ENCODE measurements at regions not wholly inside any gene's neighbourhood (a gene's known extent, or its start where the extent isn't known, plus 50 kb on each side); places are given as distances from the start of the nearest gene placed in this dataset.
"Not testable (repeated sequence)": the region's sequence is repeated elsewhere in the genome, so short reads cannot be mapped to it uniquely, and the experiment has no call there.

DNA sequence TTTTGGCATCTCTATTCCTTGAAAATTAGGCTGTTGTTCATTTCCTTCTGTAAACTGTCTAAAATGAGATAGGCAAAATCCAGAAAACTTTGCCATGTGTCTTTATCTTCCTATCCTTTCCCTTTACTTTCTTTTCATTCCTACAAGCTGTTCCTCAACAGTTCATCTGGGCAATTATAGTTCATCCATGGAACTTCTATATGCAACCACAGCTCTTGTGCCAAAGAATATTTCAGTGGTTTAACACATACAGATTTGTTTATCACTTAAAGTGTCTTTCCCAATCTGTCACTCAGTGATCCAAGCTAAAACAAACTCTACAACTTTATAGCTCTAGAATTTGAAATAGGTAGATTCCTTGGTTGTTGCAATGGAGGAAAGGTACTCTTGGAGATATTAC, 230.3 kb upstream of the EPHA6 start:
- H3K4me3 ChIP-seq (ENCODE audit: low read depth, low read length), result no peak overlapping the region
- CTCF ChIA-PET, result no interaction called here
- TF ChIP-seq, protein P1, sequence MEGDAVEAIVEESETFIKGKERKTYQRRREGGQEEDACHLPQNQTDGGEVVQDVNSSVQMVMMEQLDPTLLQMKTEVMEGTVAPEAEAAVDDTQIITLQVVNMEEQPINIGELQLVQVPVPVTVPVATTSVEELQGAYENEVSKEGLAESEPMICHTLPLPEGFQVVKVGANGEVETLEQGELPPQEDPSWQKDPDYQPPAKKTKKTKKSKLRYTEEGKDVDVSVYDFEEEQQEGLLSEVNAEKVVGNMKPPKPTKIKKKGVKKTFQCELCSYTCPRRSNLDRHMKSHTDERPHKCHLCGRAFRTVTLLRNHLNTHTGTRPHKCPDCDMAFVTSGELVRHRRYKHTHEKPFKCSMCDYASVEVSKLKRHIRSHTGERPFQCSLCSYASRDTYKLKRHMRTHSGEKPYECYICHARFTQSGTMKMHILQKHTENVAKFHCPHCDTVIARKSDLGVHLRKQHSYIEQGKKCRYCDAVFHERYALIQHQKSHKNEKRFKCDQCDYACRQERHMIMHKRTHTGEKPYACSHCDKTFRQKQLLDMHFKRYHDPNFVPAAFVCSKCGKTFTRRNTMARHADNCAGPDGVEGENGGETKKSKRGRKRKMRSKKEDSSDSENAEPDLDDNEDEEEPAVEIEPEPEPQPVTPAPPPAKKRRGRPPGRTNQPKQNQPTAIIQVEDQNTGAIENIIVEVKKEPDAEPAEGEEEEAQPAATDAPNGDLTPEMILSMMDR (IDR thresholded peaks at IDR 0.05; ENCODE audit: insufficient read depth, low read length, missing control alignments), result no peak
- no peak for DNase-seq (ENCODE audit: low read depth, low spot score)
- POLR2A ChIA-PET, result no interaction called here

DNA sequence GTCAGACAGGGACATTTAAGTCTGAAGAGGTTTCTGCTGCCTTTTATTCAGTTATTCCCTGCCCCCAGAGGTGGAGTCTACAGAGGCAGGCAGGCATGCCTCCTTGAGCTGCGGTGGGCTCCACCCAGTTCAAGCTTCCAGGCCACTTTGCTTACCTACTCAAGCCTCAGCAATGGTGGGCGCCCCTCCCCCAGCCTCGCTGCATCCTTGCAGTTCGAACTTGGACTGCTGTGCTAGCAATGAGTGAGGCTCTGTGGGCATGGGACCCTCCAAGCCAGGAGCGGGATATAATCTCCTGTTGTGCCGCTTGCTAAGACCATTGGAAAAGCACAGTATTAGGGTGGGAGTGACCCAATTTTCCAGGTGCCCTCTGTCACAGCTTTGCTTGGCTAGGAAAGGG, 207.5 kb upstream of the EPHA6 start:
- CTCF ChIA-PET, result not testable (repeated sequence)

DNA sequence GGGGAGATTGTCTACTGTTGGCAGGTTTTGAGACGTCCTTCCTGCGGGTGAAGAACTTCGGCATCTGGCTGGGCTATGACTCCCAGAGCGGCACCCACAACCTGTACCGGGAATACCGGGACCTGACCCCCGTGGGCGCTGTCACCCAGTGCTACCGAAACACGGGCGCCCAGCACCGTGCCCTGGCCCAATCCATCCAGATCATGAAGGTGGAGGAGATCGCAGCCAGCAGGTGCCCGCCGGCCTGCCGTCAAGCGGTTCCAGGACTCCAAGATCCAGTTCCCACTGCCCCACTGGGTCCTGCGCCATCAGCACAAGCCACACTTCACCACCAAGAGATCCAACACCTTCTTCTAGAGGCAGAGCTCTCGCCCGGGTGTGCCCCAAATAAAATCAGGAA, 194.9 kb upstream of the EPHA6 start:
- POLR2A ChIA-PET, result no interaction called here
- DNase-seq (ENCODE audit: low read depth, low spot score), result no peak
- TF ChIP-seq, protein P1 (IDR thresholded peaks at IDR 0.05; ENCODE audit: insufficient read depth, low read length, missing control alignments), result no peak
- no peak overlapping the region for H3K4me3 ChIP-seq (ENCODE audit: low read depth, low read length)
- CTCF ChIA-PET, result no interaction called here

More for the DNA sequence above, 207.5 kb upstream of the EPHA6 start:
- DNase-seq (ENCODE audit: low read depth, low spot score); POLR2A ChIA-PET; H3K4me3 ChIP-seq (ENCODE audit: low read depth, low read length): not testable (repeated sequence)

DNA sequence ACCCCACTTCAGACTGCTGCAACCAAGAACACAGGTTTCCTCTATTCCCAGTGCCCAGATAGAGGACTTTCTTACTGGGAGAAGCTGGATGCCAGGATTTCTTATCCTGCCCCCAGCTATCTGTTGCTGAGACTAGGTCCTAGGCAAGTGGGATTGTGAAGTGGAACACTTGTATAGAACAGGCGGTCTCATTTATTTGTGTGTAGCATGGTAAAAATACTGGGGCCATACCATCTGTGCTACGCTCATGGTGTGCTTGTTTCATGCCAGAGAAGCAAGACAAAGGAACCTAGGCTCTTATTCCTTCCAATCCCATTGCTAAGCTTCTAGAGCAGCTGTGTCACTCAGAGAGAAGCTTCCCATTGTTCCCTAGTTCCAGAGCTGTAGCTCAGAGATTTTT, 191.5 kb upstream of the EPHA6 start:
- DNase-seq (ENCODE audit: low read depth, low spot score), result no peak
- POLR2A ChIA-PET, result no interaction called here
- CTCF ChIA-PET, result no interaction called here
- H3K4me3 ChIP-seq (ENCODE audit: low read depth, low read length), result no peak overlapping the region
- TF ChIP-seq, protein P1 (IDR thresholded peaks at IDR 0.05; ENCODE audit: insufficient read depth, low read length, missing control alignments), result no peak

DNA sequence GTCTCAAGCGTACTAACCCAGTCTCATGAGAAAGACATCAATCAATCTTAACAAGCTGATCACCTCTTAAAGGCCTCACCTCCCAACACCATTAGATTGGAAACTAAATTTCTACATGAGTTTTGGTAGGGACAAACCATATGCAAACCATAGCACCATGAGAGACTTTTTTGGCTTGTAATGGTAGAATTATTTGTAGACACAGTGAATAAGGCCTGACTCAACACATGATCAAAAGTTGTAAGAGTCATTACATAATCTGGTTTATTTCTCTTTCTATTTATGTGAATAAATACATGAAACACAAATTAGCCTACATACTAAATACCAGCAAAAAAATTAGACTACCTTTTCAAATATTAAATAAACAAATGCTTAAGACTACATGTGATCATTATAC, 183.3 kb upstream of the EPHA6 start:
- TF ChIP-seq, protein P1 (IDR thresholded peaks at IDR 0.05; ENCODE audit: insufficient read depth, low read length, missing control alignments), result no peak
- DNase-seq (ENCODE audit: low read depth, low spot score), result no peak
- CTCF ChIA-PET, result no interaction called here
- no peak overlapping the region for H3K4me3 ChIP-seq (ENCODE audit: low read depth, low read length)
- POLR2A ChIA-PET, result no interaction called here

DNA sequence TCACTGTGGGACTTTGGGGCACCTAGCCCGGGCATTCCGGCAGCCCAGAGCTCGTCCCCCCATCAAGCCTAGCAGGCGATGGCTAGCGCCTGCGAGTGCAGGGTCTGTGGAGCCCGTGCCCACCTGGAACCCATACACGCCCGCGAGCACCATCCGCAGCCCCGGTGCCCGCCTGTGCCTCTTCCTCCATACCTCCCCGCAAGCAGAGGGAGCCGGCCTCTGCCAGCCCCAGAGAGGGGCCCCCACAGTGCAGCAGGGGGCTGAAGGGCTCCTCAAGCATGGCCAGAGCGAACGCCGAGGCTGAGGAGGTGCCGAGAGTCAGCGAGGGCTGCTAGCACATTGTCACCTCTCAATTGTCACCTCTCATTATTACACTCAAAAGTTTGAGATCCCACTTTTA, 167.8 kb upstream of the EPHA6 start:
- TF ChIP-seq, protein P1 (IDR thresholded peaks at IDR 0.05; ENCODE audit: insufficient read depth, low read length, missing control alignments), result no peak
- DNase-seq (ENCODE audit: low read depth, low spot score), result no peak
- H3K4me3 ChIP-seq (ENCODE audit: low read depth, low read length), result no peak overlapping the region
- CTCF ChIA-PET, result no interaction called here
- POLR2A ChIA-PET, result no interaction called here

DNA sequence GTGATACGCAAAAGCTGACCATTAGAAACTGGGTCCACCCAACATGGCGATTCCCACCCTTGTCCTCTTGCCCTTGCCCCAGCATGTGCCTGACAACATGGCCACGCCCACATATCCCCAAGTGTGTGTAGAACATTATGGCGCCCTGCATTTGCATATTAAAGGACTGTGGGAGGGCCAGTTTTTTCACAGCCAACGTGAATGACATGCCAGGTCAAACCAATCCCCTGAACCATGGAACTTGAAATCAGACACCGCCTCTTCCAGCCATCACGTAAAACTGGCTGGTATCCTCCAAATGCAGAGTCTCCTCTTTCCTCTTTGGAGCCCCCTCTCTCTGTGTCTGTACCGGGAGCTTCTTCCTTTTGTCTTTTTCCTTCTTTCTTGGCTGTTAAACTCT, 156.7 kb upstream of the EPHA6 start:
- H3K4me3 ChIP-seq (ENCODE audit: low read depth, low read length), result no peak overlapping the region
- CTCF ChIA-PET, result no interaction called here
- POLR2A ChIA-PET, result no interaction called here
- DNase-seq (ENCODE audit: low read depth, low spot score), result no peak
- TF ChIP-seq, protein P1 (IDR thresholded peaks at IDR 0.05; ENCODE audit: insufficient read depth, low read length, missing control alignments), result no peak

DNA sequence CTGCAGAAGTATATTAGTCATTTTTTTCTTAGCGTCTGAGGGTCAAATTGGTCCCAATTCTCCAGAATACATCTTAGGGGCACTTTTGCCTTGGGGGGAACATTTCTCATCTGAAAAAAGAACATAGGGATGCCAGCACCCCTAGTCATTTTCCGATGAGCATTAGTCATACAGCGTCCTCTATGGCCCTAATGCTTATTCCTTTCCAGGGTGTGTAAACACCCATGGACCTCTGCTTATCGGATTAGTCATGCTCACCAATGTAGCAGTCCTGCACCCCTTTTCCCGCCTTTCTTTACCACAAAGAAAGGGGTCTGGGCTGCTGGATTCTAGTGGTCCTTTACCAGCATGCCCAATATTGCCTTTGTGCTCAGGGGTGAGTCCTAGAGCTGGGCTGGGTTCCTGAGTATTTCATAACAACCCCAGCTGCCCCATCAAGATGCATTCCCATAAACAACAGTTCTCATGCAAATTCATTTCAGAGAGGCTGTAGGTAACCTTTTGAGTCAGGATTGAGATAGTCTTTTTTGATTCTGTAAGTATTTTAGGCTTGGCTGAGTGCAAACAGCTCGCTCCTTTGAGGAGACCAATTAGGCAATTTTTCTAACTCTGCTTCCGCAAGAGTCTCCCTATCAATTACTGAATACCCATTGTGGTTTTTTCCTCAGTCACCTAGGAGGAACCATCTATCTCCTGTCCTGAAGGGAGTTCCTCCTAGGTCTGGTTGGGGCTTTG, 142.4 kb upstream of the EPHA6 start:
- H3K4me3 ChIP-seq (ENCODE audit: low read depth, low read length); CTCF ChIA-PET; POLR2A ChIA-PET; DNase-seq (ENCODE audit: low read depth, low spot score): not testable (repeated sequence)
